EL (cell line): ENCODE measurements at regions not wholly inside any gene's neighbourhood (a gene's known extent, or its start where the extent isn't known, plus 50 kb on each side); places are given as distances from the start of the nearest gene placed in this dataset.
"Not testable (repeated sequence)": the region's sequence is repeated elsewhere in the genome, so short reads cannot be mapped to it uniquely, and the experiment has no call there.

ENCODE experiments used
- DNase-seq: peaks from one replicate; pipeline ENCODE4 v3.0.0-alpha.2; 2016

DNA sequence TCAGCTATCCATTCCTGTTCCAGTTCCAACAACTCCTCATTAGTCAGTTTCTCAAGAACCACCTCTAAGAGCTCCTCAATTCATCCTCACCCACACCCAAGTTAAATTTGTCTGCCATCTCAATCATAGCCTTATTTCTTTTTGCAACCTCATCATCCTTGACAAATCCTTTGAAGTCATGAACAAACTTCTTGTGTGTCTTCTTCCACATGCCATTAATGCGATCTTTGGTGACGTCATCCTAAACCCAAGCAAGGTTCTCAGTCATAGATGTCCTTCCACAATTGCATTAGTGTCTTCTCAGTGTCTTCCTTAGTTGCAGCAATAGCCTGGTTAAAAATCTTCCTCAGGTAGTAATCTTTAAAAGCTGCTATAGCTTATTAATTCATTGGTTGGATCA is 71.2 kb upstream of the FSIP2 start:
- no peak for DNase-seq

GRCh38 chr2:185668710-185669109 is 69.9 kb upstream of the FSIP2 start:
- no peak for DNase-seq

DNA sequence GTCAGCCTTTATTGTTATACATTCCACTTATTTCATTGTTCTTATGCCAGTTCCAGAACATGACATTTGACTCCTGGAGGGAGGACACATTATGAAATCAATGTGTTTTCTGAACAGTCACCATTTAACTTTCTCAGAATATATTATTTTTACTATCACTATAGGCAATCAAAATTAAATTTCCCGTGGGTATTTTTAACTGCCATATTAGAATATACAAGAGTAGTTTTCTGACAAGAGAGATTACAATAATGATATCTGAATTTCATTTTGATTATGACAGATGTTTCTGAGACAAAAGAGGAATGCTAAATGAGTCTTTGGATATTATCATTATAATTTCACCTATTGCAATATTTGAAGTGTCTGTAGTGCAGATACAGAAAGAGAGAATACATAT is 64.4 kb upstream of the FSIP2 start:
- DNase-seq = no peak

GRCh38 chr2:185676316-185676715 is 62.3 kb upstream of the FSIP2 start:
- DNase-seq = no peak

GRCh38 chr2:185687001-185687400 is 51.6 kb upstream of the FSIP2 start:
- not testable (repeated sequence) for DNase-seq

DNA sequence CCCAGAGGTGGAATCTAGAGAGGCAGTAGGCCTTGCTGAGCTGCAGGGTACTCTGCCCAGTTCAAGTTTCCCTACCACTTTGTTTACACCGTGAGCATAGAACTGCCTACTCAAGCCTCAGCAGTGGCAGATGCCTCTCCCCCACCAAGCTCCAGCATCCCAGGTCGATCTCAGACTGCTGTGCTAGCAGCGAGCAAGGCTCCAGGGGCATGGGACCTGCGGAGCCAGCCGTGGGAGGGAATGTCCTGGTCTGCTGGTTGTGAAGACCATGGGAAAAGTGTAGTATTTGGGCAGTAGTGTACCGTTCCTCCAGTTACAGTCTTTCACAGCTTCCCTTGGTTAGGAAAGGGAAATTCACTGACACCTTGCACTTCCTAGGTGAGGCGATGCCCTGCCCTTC is 50.6 kb upstream of the FSIP2 start:
- DNase-seq = no peak
